Ascending aorta (tissue), 2 donors: ENCODE measurements at regions not wholly inside any gene's neighbourhood (a gene's known extent, or its start where the extent isn't known, plus 50 kb on each side); places are given as distances from the start of the nearest gene placed in this dataset.

Experiments
- DNase-seq, 2 donors: peaks; one replicate each; pipeline ENCODE4 v3.0.0-alpha.2; 2019; ENCODE audit warnings: low spot score in 2 of 2
- H3K27ac ChIP-seq, 2 donors: fragments of 200-600 bp; sonication (generic); one replicate each; pipeline ENCODE4 v1.5.1; 2016 to 2017; ENCODE audit warnings: mild to moderate bottlenecking in 1 of 2
- H3K27me3 ChIP-seq: fragments of 200-600 bp; sonication (generic); one replicate; pipeline ENCODE4 v1.5.1; 2017
- H3K36me3 ChIP-seq, 2 donors: fragments of 200-600 bp; sonication (generic); one replicate each; pipeline ENCODE4 v1.5.1; 2016
- H3K4me1 ChIP-seq, 2 donors: fragments of 200-600 bp; sonication (generic); one replicate each; pipeline ENCODE4 v1.5.1; 2016 to 2017; ENCODE audit warnings: mild to moderate bottlenecking in 1 of 2
- H3K4me3 ChIP-seq, 2 donors: fragments of 200-600 bp; sonication (generic); one replicate each; pipeline ENCODE4 v1.5.1; 2016 to 2017; ENCODE audit warnings: mild to moderate bottlenecking in 1 of 2
- H3K9me3 ChIP-seq, 2 donors: fragments of 200-600 bp; sonication (generic); one replicate each; pipeline ENCODE4 v1.5.1; 2016
- intact Hi-C: fragments of 100-400 bp; cut with DNase I; formaldehyde crosslinking; loops from one replicate; pipeline ENCODE4 v1.15.1; 2023
- TF ChIP-seq, protein P1 (sequence below), 3 experiments: fragments of 200-600 bp in 2 of 3; fragments of 450-650 bp in 1 of 3; sonication (generic) in 2 of 3; IDR thresholded peaks; one replicate each; pipeline ENCODE4 v1.5.1; 2016 to 2019; ENCODE audit warnings: antibody characterized with exemption in 3 of 3, mild to moderate bottlenecking in 1 of 3, moderate library complexity in 1 of 3

DNA sequence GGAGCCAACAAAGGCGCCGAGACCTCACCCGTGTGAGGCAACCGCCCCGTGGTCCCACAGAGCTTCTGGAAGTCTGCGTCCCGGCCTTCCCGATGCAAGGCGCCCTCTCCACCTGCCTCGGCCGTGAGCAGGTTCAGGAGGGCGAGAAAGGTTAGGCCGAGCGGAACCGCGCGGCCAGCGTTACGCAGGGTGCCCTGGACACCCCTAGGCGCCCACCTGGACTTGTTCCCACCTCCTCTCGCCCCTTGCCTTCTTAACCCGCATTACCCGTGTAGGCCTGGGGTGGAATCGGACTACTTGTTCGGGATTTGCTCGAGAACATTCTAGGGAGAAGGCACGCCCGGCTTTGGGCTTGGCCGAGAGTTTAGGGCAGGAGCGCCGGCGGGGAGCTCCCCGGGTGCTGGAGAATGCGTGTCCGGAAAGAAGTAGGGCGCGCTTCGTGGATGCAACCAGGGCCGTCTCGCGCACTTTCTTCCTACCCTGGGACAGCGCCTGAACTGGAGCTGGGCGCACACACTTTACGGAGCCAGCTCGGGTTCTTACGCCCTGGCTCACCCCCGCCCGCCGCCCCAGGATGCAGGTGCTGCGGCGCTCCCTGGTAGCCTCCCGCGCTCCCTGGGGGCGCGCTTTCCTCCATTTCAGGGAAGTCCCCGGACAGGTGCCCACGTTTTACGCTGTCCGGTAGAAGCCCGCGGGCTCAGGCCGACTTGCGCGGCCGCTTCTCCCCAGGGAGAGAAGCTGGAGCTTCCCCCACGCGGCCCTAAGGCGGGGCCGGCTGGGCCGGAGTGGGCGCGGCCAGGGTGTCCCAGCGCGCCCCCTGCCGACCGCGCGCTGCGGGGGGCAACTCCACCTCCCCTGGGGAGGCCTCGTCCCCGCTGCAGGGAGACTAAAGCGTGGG is 74.5 kb downstream of the INSIG1 start:
- no peaks in the 10 kb centered on the region for H3K36me3 ChIP-seq
- H3K27me3 ChIP-seq, result peaks cover 44% of the 10 kb centered on the region
- intact Hi-C loops, result no loop called here
- peaks cover 10 to 19% of the 10 kb centered on the region in 2 donors for H3K4me1 ChIP-seq
- no peak overlapping the region for H3K27ac ChIP-seq
- no peak for DNase-seq
- peak overlapping the region; percentile 7 to 54 for H3K4me3 ChIP-seq
- no peaks in the 10 kb centered on the region for H3K9me3 ChIP-seq
- TF ChIP-seq, protein P1, sequence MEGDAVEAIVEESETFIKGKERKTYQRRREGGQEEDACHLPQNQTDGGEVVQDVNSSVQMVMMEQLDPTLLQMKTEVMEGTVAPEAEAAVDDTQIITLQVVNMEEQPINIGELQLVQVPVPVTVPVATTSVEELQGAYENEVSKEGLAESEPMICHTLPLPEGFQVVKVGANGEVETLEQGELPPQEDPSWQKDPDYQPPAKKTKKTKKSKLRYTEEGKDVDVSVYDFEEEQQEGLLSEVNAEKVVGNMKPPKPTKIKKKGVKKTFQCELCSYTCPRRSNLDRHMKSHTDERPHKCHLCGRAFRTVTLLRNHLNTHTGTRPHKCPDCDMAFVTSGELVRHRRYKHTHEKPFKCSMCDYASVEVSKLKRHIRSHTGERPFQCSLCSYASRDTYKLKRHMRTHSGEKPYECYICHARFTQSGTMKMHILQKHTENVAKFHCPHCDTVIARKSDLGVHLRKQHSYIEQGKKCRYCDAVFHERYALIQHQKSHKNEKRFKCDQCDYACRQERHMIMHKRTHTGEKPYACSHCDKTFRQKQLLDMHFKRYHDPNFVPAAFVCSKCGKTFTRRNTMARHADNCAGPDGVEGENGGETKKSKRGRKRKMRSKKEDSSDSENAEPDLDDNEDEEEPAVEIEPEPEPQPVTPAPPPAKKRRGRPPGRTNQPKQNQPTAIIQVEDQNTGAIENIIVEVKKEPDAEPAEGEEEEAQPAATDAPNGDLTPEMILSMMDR (IDR thresholded peaks at IDR 0.05), result peak in 1 of 3 experiments; percentile 30

DNA sequence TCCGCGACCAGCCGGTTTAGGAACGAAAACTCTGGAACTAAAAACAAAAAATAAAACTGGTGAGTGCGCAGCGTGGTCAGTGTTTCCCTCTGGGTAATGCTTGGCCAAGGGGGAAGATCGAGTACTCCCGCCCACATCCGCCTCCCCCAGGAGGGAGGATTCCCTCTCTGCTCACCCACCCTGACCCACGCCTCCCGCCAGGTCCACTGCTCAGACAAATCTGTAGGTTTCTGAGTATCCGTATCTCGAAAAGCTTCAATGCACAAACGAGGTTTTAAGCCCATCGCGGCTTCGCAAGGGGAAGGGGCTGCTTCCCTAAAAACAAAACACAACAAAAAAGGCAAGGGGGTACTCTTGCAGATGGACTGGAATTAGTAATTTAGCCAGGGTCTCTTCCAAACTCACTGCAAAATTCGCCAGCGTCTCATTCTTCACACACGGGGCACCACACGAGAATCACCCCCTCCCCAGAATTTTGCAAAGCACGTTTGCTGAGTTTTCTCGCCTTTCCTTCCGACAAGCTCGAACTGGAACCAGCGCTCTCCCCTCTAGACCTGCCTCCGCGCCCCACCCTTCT is 75.2 kb downstream of the INSIG1 start:
- Histone ChIP-seq H3K4me3 (peak overlapping the region; percentile 42 to 54), H3K9me3 (no peaks in the 10 kb centered on the region), H3K4me1 (peaks cover 10 to 22% of the 10 kb centered on the region in 2 donors), H3K36me3 (no peaks in the 10 kb centered on the region), H3K27ac (no peak overlapping the region), H3K27me3 (peaks cover 44% of the 10 kb centered on the region)
- TF ChIP-seq, protein P1 (IDR thresholded peaks at IDR 0.05), result no peak
- intact Hi-C loops, result no loop called here
- no peak for DNase-seq

DNA sequence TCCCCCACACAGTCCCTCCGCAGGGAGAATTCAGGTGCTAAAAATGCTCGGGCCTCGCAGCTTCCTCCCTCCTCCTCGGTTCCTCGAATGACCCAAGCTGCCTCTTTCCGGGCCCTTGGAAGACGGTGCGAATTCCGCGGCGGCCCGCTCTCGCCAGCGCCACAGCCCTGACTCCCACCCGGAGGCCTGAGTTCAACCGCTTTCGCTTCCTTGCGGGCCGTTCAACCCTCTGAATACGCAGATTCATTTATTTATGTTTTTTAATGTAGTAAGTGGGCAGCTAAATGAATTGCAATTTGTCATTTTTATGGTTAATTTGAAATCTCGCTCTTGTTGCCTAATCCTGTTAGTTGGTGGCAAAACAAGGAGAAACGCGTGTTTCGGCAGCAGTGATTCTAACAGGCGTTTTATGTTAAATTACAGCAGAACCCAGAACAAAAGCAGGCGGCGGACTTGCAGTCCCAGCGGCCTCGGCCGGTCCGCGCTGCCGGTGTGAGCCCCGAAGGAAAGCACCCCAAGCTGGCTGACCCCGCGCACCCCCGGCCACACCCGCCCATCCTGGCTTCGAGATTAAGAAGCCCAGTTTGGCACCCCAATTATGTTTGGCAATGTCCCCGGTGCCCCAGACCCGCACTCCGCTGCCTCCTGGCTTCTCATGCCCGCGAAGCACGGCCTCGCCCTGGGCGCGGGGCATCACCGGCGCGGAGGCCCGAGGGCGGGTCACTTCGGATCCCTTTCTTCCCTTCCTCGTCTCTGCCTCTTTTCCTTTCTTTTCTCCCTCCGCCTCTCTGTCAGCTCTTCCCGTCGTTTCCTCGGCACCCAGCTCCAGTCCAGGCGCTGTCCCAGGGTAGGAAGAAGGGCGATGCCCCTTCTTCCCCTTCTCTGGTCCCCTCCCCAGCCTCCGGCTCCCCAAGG is 75.9 kb downstream of the INSIG1 start:
- peak overlapping the region; percentile 42 to 54 for H3K4me3 ChIP-seq
- H3K36me3 ChIP-seq, result no peaks in the 10 kb centered on the region
- TF ChIP-seq, protein P1 (IDR thresholded peaks at IDR 0.05), result no peak
- H3K4me1 ChIP-seq, result peaks cover 10 to 26% of the 10 kb centered on the region in 2 donors
- peaks cover 44% of the 10 kb centered on the region for H3K27me3 ChIP-seq
- no peak for DNase-seq
- no peak overlapping the region for H3K27ac ChIP-seq
- H3K9me3 ChIP-seq, result no peaks in the 10 kb centered on the region
- intact Hi-C loops, result no loop called here

DNA sequence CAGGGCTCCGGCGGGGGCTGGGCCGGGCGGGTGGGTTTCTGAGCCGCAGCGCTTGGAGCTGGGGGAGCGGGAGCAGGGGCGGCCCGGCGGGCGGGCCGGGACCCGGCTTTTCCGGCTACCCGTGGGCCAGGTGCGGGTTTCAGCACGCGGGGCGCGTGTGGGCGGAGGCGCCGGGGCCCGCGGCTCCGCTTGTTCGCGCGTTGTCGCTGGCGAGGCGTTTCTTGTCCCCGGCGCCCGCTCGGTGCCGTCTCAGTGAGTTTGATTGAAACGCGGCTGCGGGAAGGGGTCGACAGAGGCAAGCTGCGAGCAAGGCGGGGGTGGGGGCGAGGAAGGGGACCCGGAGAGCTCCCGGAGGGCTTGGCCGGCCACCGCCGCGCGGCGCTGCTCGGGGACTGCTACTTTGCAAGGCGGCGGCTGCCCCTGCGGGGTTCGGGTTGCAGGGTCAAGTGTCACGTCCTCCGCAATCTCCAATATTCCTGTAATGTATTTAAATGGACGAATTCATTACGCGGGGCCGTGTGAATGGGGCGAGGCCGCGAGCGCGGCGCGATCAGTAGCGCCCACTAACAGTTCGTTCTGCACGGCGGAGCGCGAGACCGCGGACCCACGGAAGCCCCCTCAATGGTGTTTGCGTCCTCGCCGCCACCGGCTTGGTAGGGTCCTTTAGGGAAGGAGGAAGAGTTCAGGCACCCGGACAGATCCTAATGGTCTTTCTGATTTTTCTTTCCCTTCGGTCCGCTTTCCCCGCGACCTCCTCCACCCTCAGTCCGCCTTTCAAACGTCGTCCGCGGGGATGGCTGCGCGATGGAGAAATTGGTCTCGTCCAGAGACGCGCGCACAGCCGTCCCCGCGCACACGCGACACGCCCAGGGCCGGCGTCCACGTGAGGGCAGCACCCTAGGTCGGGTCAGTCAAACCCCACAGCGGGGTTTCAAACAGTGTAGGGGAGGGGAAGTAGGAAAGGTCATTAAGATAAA is 76.9 kb downstream of the INSIG1 start:
- no peak for DNase-seq
- Histone ChIP-seq H3K4me3 (peak overlapping the region; percentile 42 to 54), H3K4me1 (peaks cover 10 to 26% of the 10 kb centered on the region in 2 donors), H3K36me3 (no peaks in the 10 kb centered on the region), H3K9me3 (no peaks in the 10 kb centered on the region), H3K27ac (no peak overlapping the region), H3K27me3 (peaks cover 44% of the 10 kb centered on the region)
- intact Hi-C loops, result no loop called here
- TF ChIP-seq, protein P1 (IDR thresholded peaks at IDR 0.05), result no peak
